Loucy (cell line): ENCODE measurements at regions not wholly inside any gene's neighbourhood (a gene's known extent, or its start where the extent isn't known, plus 50 kb on each side); places are given as distances from the start of the nearest gene placed in this dataset.

Experiments
- H2AFZ ChIP-seq: fragments of 200-600 bp; sonication (generic); 2 replicates; pipeline ENCODE4 v1.6.0; 2016; ENCODE audit warnings: antibody characterized with exemption, mild to moderate bottlenecking, low read length, moderate library complexity
- H3F3A ChIP-seq: fragments of 200-600 bp; 2 replicates; pipeline ENCODE4 v1.6.0; 2016; ENCODE audit warnings: antibody characterized with exemption, low read depth, mild to moderate bottlenecking
- H3K27me3 ChIP-seq: fragments of 200-600 bp; sonication (generic); 2 replicates; pipeline ENCODE4 v1.6.1; 2014; ENCODE audit warnings: low read length, mild to moderate bottlenecking; ENCODE audit not compliant: insufficient read depth, poor library complexity, severe bottlenecking
- H3K36me3 ChIP-seq: fragments of 200-600 bp; sonication (generic); 2 replicates; pipeline ENCODE4 v1.6.1; 2016; ENCODE audit warnings: low read length; ENCODE audit not compliant: insufficient read depth
- H3K4me1 ChIP-seq: fragments of 200-600 bp; sonication (generic); 2 replicates; pipeline ENCODE4 v1.5.1; 2014; ENCODE audit warnings: low read length, mild to moderate bottlenecking; ENCODE audit not compliant: insufficient read depth, poor library complexity, severe bottlenecking
- H3K4me2 ChIP-seq: fragments of 200-600 bp; sonication (generic); 2 replicates; pipeline ENCODE4 v1.6.0; 2014; ENCODE audit warnings: antibody characterized with exemption, low read length, low read depth, mild to moderate bottlenecking; ENCODE audit not compliant: poor library complexity, severe bottlenecking
- H3K4me3 ChIP-seq: fragments of 200-600 bp; sonication (generic); 2 replicates; pipeline ENCODE4 v1.5.1; 2014; ENCODE audit warnings: low read length, mild to moderate bottlenecking, mixed read lengths; ENCODE audit not compliant: poor library complexity, severe bottlenecking
- H3K79me2 ChIP-seq: fragments of 200-600 bp; sonication (generic); 2 replicates; pipeline ENCODE4 v1.6.1; 2014; ENCODE audit warnings: low read length; ENCODE audit not compliant: insufficient read depth
- H3K9ac ChIP-seq: fragments of 200-600 bp; sonication (generic); 2 replicates; pipeline ENCODE4 v1.6.0; 2014; ENCODE audit warnings: mild to moderate bottlenecking, low read depth, low read length, moderate library complexity; ENCODE audit not compliant: poor library complexity, severe bottlenecking
- H3K9me2 ChIP-seq: fragments of 200-600 bp; sonication (generic); replicated peaks from 2 replicates; pipeline ENCODE4 v1.6.1; 2016; ENCODE audit warnings: low read depth, low read length, mixed read lengths
- H3K9me3 ChIP-seq: fragments of 200-600 bp; sonication (generic); 2 replicates; pipeline ENCODE4 v1.6.1; 2014; ENCODE audit warnings: mild to moderate bottlenecking, antibody characterized with exemption, low read length, low read depth; ENCODE audit not compliant: insufficient read depth
- H4K20me1 ChIP-seq: fragments of 200-600 bp; sonication (generic); 2 replicates; pipeline ENCODE4 v1.6.0; 2014; ENCODE audit warnings: antibody characterized with exemption, low read length, mild to moderate bottlenecking; ENCODE audit not compliant: insufficient read depth, poor library complexity, severe bottlenecking
- EZH2phosphoT487 ChIP-seq: fragments of 200-600 bp; IDR thresholded peaks from 2 replicates; pipeline ENCODE4 v1.6.1; 2018; ENCODE audit warnings: antibody characterized with exemption, mild to moderate bottlenecking, moderate library complexity, borderline replicate concordance
- TF ChIP-seq, protein P1 (sequence below): fragments of 200-600 bp; sonication (generic); conservative IDR thresholded peaks from 2 replicates; pipeline ENCODE4 v1.5.1; 2014; ENCODE audit warnings: mild to moderate bottlenecking, antibody characterized with exemption, low read length

DNA sequence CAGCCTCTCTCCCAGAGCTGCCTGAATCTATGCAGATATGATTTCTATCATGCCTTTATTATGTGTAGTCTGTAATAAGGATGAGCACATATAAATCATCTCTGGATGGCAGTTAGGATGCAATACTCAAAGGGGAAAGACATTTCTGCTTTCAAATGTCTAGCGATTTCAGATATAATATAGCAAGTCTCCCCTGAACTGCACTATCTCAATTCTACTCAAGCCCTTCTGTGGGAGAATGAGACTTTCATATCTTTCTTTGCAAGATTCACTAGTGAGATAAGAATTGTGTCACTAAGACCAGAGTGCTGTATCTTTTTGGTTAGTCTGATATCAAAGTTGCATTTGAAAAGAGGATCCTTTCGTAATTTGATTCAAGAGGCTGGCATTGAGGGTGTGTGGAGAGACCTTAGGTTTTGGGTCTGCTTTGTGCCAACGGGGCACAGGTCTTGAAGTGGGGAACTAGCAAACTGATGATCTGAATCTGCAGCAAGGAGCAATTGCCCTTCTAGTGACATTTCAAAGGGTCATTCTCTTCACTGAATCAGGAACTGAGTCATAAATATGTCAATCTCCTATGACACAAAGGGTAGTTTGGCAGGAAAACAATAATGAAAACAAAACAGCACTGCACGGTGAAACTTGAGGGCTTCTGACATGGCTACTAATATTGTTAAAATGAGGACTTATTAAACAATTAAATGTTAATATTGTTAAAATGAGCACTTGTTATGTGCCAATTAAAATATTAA lies 305.5 kb upstream of the CLINT1 start:
- H3K27me3 ChIP-seq = no peaks in the 10 kb centered on the region
- H3K79me2 ChIP-seq = no peaks in the 10 kb centered on the region
- no peaks in the 10 kb centered on the region for H4K20me1 ChIP-seq
- no peaks in the 10 kb centered on the region for H3K4me1 ChIP-seq
- H3F3A ChIP-seq = no peaks in the 10 kb centered on the region
- H3K4me3 ChIP-seq = no peak overlapping the region
- no peak overlapping the region for H3K9ac ChIP-seq
- no peak overlapping the region for H3K4me2 ChIP-seq
- no peak for TF ChIP-seq EZH2phosphoT487
- TF ChIP-seq, protein P1, sequence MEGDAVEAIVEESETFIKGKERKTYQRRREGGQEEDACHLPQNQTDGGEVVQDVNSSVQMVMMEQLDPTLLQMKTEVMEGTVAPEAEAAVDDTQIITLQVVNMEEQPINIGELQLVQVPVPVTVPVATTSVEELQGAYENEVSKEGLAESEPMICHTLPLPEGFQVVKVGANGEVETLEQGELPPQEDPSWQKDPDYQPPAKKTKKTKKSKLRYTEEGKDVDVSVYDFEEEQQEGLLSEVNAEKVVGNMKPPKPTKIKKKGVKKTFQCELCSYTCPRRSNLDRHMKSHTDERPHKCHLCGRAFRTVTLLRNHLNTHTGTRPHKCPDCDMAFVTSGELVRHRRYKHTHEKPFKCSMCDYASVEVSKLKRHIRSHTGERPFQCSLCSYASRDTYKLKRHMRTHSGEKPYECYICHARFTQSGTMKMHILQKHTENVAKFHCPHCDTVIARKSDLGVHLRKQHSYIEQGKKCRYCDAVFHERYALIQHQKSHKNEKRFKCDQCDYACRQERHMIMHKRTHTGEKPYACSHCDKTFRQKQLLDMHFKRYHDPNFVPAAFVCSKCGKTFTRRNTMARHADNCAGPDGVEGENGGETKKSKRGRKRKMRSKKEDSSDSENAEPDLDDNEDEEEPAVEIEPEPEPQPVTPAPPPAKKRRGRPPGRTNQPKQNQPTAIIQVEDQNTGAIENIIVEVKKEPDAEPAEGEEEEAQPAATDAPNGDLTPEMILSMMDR = no peak
- no peak overlapping the region for H2AFZ ChIP-seq
- H3K9me2 ChIP-seq = no peaks in the 10 kb centered on the region
- no peaks in the 10 kb centered on the region for H3K36me3 ChIP-seq
- no peaks in the 10 kb centered on the region for H3K9me3 ChIP-seq

DNA sequence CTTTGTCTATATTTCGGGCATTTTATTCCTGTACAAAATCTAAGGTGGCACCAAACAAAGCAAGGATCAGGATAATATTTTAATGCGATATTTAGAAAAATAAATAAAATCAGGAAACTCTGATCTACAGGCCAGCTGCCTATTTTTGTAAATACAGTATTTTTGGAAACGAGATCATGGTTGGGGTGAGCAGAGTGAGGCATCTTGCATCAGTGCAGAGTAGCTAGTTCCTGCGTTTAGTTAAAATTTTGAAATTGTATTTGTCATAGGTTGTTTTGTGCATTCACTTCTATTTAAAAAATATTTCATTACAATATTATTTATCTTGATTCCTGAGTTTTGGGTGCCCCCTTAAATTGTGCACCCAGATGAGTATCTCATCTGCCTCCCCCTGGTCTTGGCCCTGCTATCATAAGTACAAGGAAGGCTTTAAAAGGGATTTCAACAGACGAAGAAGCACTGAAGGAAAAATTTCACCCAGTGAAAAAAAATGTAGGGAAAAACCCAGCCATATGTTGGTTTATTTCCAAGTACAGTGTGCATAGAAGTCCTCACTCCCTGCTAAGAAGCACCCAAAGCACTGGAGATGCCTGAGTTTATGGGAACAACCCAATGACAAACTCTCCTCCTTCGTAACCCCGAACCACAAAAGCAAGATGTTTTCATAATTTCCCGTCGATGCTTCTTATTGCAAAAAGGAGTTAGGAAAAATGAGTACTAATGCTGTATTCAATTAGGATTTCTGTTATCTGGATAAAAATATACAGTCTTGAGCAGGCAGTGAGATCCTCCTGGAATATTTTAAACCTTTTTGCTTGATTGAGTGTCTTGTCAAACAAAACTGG lies 304.7 kb upstream of the CLINT1 start:
- Histone ChIP-seq H2AFZ (no peak overlapping the region), H3K9ac (no peak overlapping the region), H3F3A (no peaks in the 10 kb centered on the region), H3K9me3 (no peaks in the 10 kb centered on the region), H3K4me3 (no peak overlapping the region), H3K36me3 (no peaks in the 10 kb centered on the region), H3K79me2 (no peaks in the 10 kb centered on the region), H3K27me3 (no peaks in the 10 kb centered on the region), H3K4me2 (no peak overlapping the region), H3K9me2 (no peaks in the 10 kb centered on the region), H3K4me1 (no peaks in the 10 kb centered on the region), H4K20me1 (no peaks in the 10 kb centered on the region)
- no peak for TF ChIP-seq EZH2phosphoT487
- TF ChIP-seq, protein P1 = no peak

DNA sequence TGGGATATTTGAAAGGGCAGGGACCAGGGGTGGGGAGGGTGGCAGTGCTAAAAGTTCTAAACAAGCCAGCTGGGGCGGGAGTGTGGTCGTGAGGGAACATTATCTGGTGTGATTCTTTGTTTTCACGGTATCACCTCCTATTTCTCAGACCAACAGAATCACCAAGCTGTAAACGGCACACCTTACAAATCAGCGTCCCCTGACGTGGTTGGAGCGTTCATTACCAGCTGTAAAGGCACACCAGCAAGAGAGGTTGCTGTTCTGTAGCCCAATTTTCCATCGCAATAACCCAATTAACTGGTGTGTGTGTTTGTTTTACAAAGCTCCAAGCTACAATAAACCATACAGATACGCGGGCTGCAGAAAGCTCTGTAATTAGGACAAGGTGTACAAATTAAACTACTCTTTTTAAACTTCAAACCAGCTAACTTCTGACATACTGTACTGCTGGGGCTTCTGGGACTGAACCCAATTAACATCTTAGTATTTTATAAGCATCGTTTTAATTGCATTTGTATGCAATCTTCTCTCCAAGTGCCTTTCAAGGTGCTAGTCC lies 303.6 kb upstream of the CLINT1 start:
- Histone ChIP-seq H2AFZ (no peak overlapping the region), H3F3A (no peaks in the 10 kb centered on the region), H3K9me3 (no peaks in the 10 kb centered on the region), H3K4me2 (no peak overlapping the region), H3K4me1 (no peaks in the 10 kb centered on the region), H3K36me3 (no peaks in the 10 kb centered on the region), H3K27me3 (no peaks in the 10 kb centered on the region), H3K9me2 (no peaks in the 10 kb centered on the region), H3K4me3 (no peak overlapping the region), H3K79me2 (no peaks in the 10 kb centered on the region), H3K9ac (no peak overlapping the region), H4K20me1 (no peaks in the 10 kb centered on the region)
- TF ChIP-seq, protein P1 = no peak
- TF ChIP-seq EZH2phosphoT487 = no peak
